ENCODE measurements at regions not wholly inside any gene's neighbourhood (a gene's known extent, or its start where the extent isn't known, plus 50 kb on each side); places are given as distances from the start of the nearest gene placed in this dataset.
"Not testable (repeated sequence)": the region's sequence is repeated elsewhere in the genome, so short reads cannot be mapped to it uniquely, and the experiment has no call there.

DNA sequence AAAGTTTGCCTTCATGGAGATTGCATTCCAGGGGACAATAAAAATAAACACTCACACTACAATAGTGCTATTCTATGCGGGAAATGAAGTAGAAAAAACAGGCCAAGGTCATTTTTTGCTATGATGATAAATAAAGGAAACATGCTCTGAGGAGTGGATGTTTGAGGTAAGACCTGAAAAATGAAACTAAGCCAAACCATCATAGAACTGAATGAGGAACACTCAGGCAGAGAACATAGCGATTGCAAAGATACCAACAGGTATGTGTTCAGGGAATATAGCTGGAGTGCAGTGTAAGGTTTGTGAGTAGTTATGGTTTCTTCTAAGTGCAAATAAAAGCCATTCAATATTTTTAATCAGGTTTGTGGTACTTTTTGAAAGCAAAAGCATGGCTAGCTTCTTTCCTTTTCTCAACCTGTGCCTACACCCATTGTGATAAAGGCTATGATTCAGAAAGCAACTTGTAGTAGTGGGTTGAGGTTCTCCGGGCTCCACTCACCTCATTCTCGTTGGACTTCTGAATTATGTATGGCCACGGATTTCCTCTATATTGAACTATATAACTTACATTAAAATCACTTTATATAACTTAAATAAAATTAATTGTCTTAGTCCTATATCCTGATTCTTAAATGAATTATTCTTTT is 278.2 kb upstream of the CHORDC1 start:
- Histone ChIP-seq H3K27ac (no peak overlapping the region), H3K4me3 (no peak overlapping the region)

DNA sequence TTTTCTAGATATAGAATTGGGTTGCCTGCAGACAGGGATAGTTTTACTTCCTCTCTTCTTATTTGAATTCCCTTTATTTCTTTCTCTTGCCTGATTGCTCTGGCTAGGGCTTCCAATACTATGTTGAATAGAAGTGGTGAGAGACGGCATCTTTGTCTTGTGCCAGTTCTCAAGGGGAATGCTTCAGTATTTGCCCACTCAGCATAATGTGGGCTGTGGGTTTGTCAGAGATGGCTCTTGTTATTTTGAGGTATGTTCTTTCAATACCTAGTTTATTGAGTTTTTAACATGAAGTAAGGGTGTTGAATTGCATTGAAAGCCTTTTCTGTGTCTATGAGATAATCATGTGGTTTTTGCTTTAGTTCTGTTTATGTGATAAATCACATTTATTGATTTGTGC is 273.9 kb upstream of the CHORDC1 start:
- no peak overlapping the region for H3K4me3 ChIP-seq

DNA sequence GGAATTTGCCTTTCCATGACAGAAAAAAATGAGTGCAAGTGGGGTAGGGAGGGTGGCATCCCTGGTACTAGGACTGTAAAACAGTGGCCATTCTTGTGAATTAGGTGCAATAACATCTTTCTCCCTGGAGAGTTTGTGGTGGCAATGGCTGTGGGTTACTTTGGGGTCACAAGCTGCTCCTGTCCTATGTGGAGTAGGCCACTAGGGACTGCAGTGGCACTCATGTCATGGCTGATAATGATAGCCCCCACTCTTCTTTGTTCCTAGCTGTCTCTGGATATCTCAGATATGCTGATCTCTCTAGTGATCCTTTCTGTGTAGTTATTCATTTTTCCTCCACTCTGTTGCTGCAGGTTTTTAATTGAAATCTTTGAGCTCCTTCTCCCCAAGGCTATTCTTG is 270.5 kb upstream of the CHORDC1 start:
- no peak overlapping the region for H3K27ac ChIP-seq
- no peak overlapping the region for H3K4me3 ChIP-seq

More for the DNA sequence above, 273.9 kb upstream of the CHORDC1 start:
- no peak overlapping the region for H3K27ac ChIP-seq

DNA sequence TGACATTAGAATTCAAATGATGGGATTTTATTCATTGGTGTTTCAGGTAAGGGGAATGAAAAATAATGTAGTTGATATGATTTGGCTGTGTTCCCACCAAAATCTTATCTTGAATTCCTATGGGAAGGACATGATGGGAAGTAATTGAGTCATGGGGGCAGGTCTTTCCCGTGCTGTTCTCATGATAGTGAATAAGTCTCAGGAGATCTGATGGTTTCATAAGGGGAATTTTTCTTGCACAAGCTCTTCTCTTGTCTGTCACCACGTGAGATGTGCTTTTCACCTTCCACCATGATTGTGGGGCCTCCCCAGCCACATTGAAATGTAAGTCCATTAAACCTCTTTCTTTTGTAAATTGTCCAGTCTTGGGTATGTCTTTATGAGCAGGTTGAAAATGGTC is 268.6 kb upstream of the CHORDC1 start:
- Histone ChIP-seq H3K27ac (no peak overlapping the region), H3K4me3 (no peak overlapping the region)

DNA sequence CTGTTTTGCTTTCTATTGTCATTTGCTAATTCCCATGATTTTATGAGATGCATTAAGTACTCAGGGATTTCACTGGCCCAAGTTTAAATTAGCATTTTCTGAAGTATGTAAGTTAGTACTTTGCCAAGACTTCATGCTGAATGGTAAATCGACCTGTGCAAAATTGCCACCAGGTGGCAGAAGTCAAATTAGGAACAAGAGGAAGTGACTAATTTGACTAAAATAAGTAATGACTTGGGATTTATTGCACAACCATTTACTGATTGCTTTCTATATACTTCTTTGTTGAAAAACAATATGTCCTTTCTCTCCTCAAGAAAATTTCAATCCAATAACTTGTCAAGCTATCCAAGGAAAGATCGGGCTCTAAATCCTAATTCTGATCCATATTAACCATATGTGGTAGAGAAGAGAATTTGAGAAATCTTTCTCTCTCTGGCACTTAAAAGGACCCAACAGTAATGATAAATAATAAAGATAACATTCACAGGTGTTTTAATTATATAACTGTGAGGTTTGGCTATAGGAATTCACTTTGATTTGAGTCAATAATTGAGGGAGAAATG is 253.7 kb upstream of the CHORDC1 start:
- H3K27ac ChIP-seq: no peak overlapping the region
- H3K4me3 ChIP-seq: no peak overlapping the region

DNA sequence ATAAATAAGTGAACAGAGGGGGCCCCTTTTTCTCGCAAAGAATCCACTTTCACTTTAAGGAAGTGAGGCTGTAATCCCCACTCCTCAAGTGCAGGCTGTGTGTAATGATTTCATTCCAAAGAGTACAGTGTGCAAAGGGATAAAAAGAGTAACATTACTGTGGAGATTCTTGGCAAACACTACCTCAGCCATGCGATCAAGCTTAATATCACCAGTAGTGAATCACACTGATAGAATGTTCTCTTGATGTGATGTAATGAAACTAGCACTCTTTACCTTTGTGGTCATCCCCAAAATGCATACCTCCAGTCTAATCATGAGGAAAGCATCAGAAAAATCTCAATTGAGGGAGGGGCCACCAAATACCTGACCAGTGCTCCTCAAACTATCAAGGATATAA is 246.1 kb upstream of the CHORDC1 start:
- Histone ChIP-seq H3K4me3 (no peak overlapping the region), H3K27ac (no peak overlapping the region)

DNA sequence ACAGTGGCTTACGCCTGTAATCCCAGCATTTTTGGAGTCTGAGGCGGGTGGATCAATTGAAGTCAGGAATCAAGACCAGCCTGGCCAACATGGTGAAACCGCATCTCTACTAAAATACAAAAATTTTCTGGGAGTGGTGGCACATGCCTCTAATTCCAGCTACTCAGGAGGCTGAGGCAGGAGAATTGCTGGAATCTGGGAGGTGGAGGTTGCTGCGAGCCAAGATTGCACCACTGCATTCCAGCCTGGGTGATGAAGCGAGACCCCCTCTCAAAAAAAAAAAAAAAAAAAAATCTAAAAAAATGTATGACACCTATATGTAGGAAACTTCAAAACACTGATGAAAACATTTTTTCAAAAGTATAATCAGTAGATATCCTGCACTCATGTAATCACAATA is 242.7 kb upstream of the CHORDC1 start:
- Histone ChIP-seq H3K4me3 (no peak overlapping the region), H3K27ac (no peak overlapping the region)

DNA sequence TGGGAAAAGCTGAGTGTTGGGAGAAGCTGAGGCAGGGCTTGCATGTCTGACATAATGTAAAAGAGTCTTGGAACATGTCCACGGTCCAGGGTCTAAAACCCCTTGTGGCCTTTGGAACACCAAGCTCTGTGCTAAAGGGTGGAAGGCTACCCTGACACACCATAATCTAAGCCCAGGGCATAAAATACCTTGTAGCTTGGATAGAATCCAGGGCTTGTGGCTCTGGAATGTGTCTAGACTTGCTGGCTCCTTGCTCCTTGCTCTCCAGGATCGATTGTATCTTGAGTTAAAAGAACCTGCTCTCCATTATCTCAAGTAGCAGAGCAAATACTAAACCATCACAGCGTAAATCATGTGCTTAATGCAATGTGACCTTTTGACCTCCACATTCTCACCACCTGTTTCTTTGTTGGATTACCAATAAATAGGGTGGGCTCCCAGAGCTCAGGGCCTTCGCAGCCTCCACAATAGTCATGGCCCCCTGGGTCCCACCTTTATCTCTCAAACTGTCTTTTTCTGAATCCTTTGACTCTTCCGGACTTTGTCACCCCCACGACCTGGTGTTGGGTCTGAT is 232.6 kb upstream of the CHORDC1 start:
- H3K27ac ChIP-seq, H3K4me3 ChIP-seq: not testable (repeated sequence)

DNA sequence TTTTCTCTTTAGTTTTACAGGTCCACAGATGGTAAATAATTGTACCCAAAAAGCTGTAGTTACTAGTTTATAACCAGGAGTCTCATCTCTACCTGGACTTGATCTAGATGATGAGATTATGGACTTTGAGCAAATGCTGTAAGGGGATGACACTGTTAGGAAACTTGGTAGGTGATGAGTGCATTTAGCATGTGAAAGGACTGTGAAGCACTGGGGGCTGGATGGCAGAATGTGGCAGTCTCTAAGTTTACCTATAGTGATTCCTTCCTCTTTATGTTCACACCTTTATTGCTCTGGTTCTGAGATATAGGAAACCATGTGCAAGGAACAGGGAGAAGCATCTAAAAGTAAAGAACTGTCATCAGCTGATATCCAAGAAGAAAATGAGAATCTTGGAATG is 230.7 kb upstream of the CHORDC1 start:
- H3K27ac ChIP-seq: no peak overlapping the region

DNA sequence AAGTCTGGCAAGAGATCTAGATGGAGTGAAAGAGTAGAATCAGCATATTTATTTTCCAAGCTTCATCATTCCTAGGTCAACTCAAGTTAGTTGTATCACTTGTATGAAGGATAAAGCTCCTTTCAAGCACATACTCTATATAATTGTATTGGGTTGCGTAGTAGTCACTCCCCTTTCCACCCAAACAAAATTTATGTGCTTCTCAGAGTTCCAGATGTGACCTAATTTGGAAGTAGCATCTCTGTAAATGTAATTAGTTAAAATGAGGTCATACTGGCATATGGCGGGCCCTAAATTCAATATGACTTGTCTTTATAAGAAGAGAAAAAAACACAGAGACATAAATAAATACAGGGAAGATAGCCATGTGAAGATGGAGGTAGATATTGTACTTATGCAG is 226.8 kb upstream of the CHORDC1 start:
- Histone ChIP-seq H3K27ac (no peak overlapping the region), H3K4me3 (no peak overlapping the region)

More for the DNA sequence above, 230.7 kb upstream of the CHORDC1 start:
- H3K4me3 ChIP-seq: no peak overlapping the region

DNA sequence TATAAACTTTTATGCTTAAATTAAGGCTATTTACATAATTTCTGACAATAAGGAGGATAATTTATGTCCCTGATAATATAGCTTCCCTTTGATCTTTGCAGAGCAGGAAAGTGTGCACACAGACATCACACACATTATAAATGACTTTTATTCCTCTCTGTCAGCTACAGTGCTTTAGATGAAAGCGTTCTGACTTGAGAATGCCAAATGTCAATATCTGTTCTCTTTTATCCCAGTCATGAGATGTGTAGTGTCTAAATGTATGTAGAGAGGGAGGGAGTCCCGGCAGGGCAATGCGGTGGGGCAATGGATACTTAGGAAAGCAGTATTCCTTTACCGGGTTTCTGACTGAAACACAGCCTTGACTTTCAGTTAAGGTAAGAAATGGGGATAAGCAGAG is 225.4 kb upstream of the CHORDC1 start:
- H3K27ac ChIP-seq: no peak overlapping the region
- H3K4me3 ChIP-seq: no peak overlapping the region

DNA sequence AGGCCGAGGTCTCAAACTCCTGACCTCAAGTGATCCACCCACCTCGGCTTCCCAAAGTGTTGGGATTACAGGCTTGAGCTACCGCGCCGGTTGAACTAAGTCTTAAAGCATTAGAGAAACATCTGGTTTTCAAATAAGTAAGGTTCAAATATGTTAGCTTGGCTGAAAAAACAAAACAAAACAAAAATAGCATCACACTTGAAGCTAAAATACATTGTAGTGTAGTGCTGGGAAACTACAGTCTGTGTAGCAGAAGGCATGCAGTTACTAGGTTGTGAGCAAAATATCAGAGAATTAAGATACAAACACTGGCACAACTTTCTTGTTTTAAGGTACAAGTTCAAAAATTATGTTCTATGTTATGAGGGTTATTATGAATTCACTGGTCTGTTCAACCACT is 224.8 kb upstream of the CHORDC1 start:
- Histone ChIP-seq H3K4me3 (no peak overlapping the region), H3K27ac (no peak overlapping the region)

DNA sequence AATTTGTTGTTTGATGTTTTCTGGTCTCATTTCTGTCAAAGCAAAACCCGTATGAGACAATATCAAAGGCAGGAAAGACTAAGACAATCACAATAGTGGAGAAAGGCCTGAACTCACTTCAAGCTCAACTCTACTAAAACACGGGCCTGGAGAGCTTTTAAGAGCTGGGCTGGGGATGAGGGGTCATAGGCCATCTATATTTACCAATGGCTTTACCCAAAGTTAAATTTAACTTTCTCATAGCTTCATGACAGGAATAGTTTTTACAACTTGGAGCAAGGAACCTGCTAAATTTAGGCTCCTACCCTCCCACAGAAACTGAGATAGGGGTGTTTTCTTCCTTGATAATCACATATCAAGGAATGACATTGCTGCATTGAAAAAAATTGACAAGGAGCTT is 223.4 kb upstream of the CHORDC1 start:
- Histone ChIP-seq H3K4me3 (no peak overlapping the region), H3K27ac (no peak overlapping the region)

DNA sequence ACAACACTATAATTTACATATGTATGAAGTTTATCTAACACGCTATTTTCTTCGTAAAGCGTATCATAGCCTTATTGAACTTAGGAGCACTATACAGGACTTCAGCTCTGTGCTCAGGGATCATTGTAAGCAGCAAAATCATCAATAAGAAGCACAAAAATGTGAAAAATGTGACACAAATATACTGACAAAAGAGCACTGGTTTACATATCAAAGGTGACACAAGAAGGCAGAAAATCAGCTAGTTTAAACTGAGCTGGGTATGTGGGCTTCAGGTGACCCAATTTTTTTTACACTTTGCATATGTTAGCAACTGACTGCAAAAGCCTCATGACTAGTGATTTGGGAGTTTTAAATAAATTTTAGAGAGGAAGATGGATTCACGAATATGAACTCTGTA is 215.2 kb upstream of the CHORDC1 start:
- Histone ChIP-seq H3K27ac (no peak overlapping the region), H3K4me3 (no peak overlapping the region)

DNA sequence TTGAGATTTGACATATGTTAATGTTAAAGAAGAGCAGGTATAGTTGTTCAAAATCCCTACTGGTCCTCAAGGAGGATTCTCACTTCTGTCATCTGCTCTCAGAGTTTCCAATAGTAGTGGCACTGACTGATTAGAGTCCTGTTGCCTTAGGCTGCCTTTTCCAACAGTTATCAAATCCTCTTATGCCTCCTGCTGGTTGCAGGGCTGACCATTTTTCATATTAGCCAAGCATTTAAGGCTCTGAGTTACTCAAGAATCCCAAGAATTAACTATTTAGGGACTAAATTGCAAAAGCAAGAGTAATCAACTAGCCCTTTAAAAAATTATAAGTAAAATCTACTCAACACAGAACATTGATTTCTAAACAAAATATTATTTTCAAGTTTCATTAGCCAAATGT is 212.0 kb upstream of the CHORDC1 start:
- no peak overlapping the region for H3K27ac ChIP-seq
- H3K4me3 ChIP-seq: no peak overlapping the region

DNA sequence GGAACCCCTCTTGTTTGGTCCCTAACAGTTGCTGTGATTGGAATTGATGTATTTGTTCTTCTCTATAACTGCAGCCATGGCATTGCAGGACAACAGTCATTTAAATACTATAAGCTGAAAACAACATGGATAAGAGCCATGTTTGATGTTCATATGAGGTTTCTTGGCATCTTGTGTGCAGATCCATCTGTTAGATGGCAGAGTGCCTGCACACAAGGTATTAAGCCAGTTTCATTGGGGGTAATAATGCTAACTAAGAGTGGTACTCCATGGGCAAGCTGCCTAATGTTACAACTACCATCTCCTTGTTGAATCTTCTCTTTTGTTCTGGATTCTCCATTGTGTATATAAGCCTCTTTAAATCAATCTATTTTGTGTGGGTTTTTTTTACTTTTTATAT is 206.0 kb upstream of the CHORDC1 start:
- Histone ChIP-seq H3K27ac (no peak overlapping the region), H3K4me3 (no peak overlapping the region)

DNA sequence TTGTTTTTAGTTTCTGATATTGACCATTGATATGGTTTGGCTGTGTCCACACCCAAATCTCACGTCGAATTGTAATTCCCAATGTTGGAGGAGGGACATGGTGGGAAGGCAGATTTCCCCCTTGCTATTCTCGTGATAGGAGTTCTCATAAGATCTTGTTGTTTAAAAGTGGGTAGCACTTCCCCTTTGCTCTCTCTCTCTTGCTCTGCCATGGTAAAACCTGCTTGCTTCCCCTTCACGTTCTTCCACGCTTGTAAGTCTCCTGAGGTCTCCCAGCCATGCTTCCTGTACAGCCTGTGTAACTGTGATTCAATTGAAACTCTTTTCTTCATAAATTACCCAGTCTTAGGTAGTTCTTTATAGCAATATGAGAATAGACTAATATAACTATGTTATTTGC is 203.6 kb upstream of the CHORDC1 start:
- H3K4me3 ChIP-seq: no peak overlapping the region
- no peak overlapping the region for H3K27ac ChIP-seq

DNA sequence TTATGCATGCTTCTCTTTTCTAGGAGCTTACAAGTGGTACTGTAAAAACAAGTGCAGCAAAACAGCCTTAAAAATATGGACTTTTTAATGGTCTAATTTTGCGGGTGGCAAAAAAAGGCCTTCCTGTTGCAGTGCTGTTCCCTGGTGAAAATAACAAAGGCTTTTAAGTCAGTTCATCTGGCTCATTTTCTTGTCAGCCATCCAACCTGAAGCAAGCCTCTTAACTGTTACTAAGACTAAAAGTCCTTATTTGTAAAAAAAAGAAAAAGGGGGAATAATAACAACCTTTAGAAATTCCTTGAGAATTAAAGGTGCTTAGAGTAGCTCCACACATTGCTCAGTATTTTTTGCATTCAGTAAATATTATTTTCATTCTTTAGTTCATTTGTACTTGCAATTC is 200.5 kb upstream of the CHORDC1 start:
- H3K27ac ChIP-seq: no peak overlapping the region
- no peak overlapping the region for H3K4me3 ChIP-seq

DNA sequence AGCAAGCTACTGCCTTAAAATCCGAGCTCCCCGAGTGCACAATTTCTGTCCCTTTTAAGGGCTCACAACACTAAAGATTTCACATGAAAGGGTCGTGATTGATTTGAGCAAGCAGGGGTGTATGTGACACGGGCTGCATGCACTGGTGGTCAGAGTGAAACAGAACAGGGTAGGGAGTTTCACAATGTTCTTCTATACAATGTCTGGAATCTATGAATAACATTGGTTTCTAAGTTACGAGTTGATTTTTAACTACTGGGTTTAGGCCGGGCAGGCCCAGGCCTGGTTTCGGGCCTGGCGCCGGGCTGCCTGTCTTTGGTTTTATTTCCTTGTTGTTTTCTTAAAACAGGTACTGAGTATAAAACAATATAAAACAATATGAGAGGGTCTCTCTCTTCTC is 199.9 kb upstream of the CHORDC1 start:
- H3K4me3 ChIP-seq, H3K27ac ChIP-seq: not testable (repeated sequence)

DNA sequence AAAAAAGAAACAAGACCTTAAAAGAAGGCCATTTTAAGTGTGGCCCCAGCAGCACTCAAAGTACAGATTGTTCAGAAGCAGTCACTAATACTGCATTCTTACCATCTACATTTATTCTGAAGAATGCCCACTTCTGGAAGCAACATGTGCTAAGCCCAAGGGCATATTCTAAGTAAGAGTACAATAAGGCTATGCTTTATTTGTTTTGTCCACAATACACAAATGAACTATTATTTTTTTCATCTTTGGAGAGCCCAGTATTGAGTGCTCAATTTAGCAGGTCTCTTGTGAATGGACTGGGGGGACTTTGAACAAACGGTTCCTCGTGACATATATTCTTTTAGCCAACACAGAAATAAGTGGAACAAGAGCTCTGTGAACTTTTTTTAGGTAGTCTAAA is 191.4 kb upstream of the CHORDC1 start:
- Histone ChIP-seq H3K4me3 (no peak overlapping the region), H3K27ac (no peak overlapping the region)

DNA sequence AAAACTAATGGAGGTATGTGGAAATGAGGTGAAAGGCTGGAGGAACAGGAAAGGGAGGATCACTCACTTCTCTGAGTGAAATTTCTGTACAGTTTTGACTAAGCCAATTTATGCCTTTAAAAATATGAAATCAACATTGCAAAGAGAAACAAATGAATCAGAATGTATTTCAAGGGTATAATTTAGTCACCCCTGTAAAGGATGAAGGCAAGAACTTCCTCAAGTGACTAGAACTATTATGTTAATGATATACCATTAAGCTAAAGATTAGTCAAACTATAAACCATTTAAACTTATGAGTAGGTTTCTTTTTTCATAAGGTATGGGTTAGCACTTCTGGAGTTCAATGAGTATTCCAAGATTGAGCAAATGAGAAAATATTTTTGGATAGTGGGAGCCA is 184.5 kb upstream of the CHORDC1 start:
- Histone ChIP-seq H3K4me3 (no peak overlapping the region), H3K27ac (no peak overlapping the region)

DNA sequence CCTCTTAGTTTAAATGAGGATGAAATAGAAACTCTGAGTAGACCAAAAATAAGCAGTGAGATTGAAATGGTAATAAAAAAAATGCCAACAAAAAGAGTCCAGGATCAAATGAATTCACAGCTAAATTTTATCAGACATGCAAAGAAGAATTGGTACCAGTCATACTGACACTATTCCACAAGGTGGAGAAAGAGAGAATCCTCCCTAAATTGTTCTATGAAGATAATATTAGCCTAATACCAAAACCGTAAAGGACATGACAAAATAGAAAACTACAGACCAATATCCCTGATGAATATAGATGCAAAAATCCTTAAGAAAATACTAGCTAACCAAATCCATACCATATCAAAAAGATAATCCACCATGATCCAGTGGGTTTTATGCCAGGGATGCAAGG is 169.8 kb upstream of the CHORDC1 start:
- Histone ChIP-seq H3K4me3 (no peak overlapping the region), H3K27ac (no peak overlapping the region)

Measured in skin epidermis (tissue), 12 donors.